ENCODE measurements at regions not wholly inside any gene's neighbourhood (a gene's known extent, or its start where the extent isn't known, plus 50 kb on each side); places are given as distances from the start of the nearest gene placed in this dataset.
"Not testable (repeated sequence)": the region's sequence is repeated elsewhere in the genome, so short reads cannot be mapped to it uniquely, and the experiment has no call there.

GRCh38 chr6:76837564-76837963 is 625.7 kb downstream of the HTR1B start:
- DNase-seq: no peak

- no peak for DNase-seq
These were observed 627.6 kb downstream of the HTR1B start for GRCh38 chr6:76835695-76836094.

GRCh38 chr6:76835293-76835692 is 628.0 kb downstream of the HTR1B start:
- no peak for DNase-seq

- DNase-seq: no peak
These were observed 628.9 kb downstream of the HTR1B start for GRCh38 chr6:76834399-76834798.

- no peak for DNase-seq
These were observed 632.0 kb downstream of the HTR1B start for GRCh38 chr6:76831299-76831698.

- DNase-seq: not testable (repeated sequence)
These were observed 639.7 kb downstream of the HTR1B start for GRCh38 chr6:76823578-76823977.

GRCh38 chr6:76818451-76818850 is 644.8 kb downstream of the HTR1B start:
- DNase-seq: no peak

- DNase-seq: no peak
These were observed 645.9 kb downstream of the HTR1B start for GRCh38 chr6:76817429-76817828.

DNA sequence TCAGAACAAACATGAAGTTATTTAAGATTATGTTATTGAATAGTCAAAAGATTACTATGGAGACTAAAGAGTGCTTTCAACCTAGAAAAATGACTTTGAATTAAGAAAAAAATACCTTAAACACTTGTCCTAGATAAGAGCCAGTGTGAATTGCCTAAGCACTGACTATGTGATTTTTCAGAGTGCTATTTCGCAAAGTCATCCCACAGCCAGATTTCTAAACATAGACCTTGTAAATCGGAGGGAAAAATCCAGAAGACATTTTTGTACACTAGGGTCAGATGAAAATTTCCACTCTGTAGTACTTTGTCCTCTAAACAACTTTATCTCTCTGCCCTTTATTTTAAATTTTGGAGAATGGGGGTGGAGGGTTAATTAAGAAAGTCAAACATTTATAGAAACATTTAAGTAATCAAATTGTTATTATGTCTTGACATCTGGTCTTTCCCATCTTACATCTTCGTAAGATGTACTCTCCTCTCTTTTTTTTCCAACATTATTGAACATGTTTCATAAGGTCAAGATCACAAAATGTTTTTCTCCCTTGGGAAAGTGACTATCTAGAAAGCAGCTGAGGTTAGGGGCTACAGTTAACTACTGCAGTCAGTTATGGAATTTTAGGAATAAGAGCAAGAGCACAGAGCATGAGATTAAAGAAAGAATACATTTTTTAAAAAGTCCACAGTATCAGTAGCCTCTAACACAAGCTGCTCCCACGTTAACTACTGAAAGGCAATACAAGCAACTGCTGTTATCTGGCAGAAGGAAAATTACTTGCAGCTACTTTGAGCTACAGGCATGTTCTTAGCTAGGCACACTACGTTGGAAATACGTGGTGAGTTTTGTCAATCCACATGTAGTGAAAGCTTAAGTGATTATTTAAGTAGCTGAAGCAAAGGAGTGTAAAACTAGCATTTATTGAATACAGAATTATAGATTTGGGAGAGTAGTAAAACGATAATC is 648.5 kb downstream of the HTR1B start:
- no peak for DNase-seq

DNA sequence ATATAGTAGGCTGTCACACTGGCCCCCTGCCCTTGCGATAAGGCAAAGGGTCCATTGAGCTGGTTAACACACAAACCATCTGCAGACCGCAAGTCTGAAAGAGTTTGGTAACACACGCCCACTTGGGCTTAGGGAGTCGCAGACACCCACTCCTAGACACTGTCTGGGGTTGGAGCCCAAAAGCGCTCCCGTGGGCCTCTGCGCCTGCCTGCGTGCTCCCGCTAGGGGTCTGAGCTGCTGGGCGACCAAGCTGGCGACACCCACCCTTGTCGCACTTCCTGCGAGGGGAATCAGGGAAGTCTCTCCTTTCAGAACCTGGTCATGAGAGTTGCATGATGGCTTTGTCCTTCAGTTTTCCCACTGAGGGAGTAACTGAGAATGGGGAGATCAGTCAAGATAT is 653.0 kb downstream of the HTR1B start:
- DNase-seq: no peak

DNA sequence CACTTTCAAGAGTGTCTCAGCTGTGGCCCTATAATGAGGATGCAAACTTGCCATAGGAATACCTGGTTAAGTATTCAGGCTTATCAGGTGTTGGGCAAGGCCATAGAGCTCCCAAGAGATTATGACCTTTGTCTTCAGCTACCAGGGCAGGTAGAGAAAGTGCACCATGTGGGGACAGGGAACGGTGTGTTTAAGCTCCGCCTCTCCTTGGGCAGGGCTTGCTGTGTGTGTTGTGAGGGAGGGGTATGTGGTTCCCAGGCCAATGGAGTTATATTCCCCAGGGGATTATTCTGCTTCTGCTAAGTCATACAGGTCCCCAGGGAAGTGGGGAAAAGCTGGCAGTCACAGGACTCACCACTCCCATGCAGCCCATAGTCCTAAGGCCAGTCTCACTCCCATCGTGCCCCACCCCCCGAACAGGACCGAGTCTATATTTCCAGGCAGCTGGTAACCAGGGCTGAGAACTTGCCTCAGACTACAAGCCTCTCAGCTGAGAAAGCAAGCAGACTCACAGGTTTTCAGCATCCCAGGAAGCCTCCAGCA is 660.2 kb downstream of the HTR1B start:
- DNase-seq: no peak

- peak; percentile 61 for DNase-seq
These were observed 670.9 kb downstream of the HTR1B start for GRCh38 chr6:76792394-76792793.

DNA sequence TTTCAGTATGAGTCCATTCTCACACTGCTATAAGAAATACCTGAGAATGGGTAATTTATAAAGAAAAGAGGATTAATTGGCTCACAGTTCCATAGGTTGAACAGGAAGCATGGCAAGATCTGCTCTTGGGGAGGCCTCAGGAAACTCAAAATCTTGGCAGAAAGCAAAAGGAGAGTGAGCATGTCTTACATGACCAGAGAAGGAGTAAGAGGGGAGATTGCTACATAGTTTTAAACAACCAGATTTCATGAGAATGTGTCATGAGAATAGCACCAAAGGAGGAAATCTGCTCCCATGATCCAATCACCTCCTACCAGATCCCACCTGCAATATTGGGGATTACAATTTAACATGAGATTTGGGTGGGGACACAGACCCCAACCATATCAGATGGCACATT is 672.4 kb downstream of the HTR1B start:
- DNase-seq: no peak

DNA sequence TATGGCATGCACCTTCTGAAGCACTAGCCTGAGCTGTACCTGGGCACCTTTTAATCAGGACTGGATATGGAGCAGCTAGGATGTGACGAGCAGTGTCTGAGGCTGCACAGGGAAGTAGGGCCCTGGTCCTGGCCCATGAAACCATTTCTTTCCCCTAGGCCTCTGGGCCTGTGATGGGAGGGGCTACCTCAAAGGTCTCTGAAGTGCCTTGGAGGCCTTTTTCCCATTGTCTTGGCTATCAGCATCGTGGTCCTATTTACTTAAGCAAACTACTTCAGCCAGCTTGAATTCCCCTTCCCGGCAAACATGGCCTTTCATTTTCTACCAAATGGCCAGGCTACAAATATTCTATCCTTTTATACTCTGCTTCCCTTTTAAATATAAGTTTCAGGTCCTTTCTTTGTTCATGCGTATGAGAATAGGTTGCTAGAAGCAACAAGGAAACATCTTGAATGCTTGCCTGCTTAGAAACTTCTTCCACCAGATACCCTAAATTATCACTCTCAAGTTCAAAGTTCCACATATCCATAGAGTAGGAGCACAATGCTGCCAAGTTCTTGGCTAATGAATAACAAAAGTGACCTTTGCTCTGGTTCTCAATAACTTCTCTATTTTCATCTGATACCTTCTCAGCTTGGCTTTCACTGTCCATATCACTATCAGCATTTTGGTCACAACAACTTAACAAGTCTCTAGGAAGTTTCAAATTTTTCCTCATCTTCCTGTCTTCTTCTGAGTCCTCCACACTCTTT is 673.1 kb downstream of the HTR1B start:
- no peak for DNase-seq

GRCh38 chr6:76789580-76789979 is 673.7 kb downstream of the HTR1B start:
- DNase-seq: no peak

DNA sequence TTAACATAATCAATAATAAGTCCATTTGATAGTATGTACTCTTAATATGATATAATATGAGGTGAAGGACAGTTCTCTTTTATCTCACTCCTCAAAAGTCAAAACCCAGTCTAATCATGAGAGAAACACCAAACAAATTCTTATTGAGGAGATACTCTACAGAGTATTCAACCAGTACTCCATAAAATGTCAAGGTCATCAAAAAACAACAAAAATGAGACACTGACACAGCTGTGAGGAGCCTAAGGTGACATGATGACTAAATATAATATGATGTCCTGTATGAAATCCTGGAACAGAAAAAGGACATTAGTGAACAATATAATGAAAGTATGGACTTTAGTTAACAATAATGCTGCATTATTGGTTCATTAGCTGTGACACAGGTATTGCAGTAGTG is 675.1 kb downstream of the HTR1B start:
- no peak for DNase-seq

- DNase-seq: no peak
These were observed 684.2 kb downstream of the HTR1B start for GRCh38 chr6:76779068-76779467.

DNA sequence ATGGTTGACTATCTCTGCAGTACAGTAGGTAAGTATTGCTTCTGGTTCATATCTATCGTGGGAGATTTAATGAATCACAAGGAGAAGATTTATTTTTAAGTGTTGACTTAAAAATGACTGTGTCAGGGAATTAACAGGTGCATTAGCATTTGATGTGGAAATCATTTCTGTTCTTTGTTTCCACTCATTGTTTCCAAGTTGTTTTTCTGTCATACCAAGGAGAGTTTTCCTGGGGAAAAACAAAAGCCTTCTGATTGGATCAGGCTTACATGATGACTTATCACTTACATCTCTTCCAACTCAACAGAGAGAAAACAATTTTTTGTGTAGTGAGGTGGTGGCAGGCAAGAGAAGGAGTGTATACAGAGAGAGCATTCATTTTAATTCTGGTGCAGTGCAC is 686.4 kb downstream of the HTR1B start:
- DNase-seq: no peak

GRCh38 chr6:76774781-76775384 is 688.4 kb downstream of the HTR1B start:
- no peak for DNase-seq

DNA sequence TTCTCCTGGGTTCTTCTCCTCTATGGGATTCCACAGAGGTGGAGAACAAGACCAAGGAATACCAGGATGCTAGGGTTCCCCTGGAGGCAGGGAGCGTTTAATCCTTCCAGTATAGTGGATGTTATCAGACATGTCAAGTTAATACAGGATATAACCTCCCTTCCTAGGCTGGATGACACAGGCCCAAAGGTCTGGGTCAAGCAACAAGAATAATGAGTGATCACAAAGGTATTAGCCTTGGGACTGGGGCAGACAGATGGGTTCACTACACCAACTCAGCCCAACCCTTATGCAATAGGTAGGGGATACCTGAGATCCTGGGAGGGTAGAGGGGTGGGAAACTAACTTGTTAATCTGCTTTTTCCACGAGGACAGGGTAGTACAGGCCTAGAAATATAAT is 690.3 kb downstream of the HTR1B start:
- no peak for DNase-seq

- DNase-seq: no peak
These were observed 692.1 kb downstream of the HTR1B start for GRCh38 chr6:76771059-76771634.

- DNase-seq: peak; percentile 56
These were observed 693.0 kb downstream of the HTR1B start for GRCh38 chr6:76770281-76770680.

DNA sequence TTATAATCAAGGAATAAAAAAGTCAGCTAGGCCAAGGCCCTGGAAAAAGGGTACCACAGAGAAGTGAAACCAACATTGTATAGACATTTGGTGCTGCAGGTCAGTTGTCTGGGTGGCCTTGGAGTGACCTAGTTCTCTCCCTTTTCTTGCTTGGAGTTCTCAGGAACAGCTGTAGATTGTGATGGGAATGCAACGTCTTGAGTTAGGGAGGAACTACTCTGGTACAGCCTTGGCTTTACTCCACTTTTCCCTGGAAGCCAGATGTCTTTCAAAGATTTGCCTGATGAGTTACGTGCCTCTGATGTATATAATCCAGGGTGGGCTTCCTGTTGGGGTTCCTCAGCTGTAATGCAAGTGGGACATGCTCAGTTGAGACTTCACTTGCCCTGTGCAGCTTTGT is 694.7 kb downstream of the HTR1B start:
- DNase-seq: no peak

Data from eye (tissue), 1 donor.